Esophagus squamous epithelium (tissue), 4 donors: ENCODE measurements at regions not wholly inside any gene's neighbourhood (a gene's known extent, or its start where the extent isn't known, plus 50 kb on each side); places are given as distances from the start of the nearest gene placed in this dataset.

Experiments
- CTCF ChIP-seq, 6 experiments: fragments of 450-650 bp in 4 of 6; fragments of 200-600 bp in 2 of 6; sonication (generic) in 2 of 6; IDR thresholded peaks; one replicate each; pipeline ENCODE4 v1.5.1; 2016 to 2019; ENCODE audit warnings: antibody characterized with exemption in 6 of 6, mild to moderate bottlenecking in 4 of 6, moderate library complexity in 4 of 6
- POLR2A ChIP-seq, 4 donors: fragments of 450-650 bp; IDR thresholded peaks; one replicate each; pipeline ENCODE4 v1.6.1; 2017; ENCODE audit warnings: antibody characterized with exemption in 4 of 4, mild to moderate bottlenecking in 4 of 4, moderate library complexity in 3 of 4

GRCh38 chr11:38972220-38972619 is 2374.2 kb upstream of the RAG2 start:
- TF ChIP-seq CTCF (IDR thresholded peaks at IDR 0.05): no peak
- no peak for TF ChIP-seq POLR2A (IDR thresholded peaks at IDR 0.05)
